GM19438 (cell line): ENCODE measurements at regions not wholly inside any gene's neighbourhood (a gene's known extent, or its start where the extent isn't known, plus 50 kb on each side); places are given as distances from the start of the nearest gene placed in this dataset.
"Not testable (repeated sequence)": the region's sequence is repeated elsewhere in the genome, so short reads cannot be mapped to it uniquely, and the experiment has no call there.

Source experiments
- ATAC-seq: cut with Tn5 transposase; IDR thresholded peaks from one replicate; pipeline ENCODE4 v1.9.1; 2021; ENCODE audit warnings: low read depth; ENCODE audit not compliant: unreplicated experiment

DNA sequence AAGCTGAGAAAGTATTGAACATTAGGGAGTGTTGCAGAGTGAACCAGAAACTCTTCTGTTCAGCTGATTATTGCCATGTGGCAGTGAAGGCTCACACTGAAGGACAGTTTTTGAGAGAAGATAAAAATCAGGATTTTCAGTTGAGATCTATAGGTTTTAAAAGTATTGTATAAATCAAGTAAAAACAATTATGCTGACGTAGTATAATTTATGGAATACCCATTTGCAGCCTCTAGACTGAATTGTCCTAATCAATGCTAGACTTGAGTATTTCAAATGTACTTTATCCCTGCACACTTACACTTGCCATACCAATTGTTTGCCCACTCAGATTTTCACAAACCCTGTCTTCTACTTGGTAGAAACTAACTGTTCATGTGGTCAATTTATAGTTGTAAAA, 245.8 kb downstream of the FRK start:
- no peak for ATAC-seq

DNA sequence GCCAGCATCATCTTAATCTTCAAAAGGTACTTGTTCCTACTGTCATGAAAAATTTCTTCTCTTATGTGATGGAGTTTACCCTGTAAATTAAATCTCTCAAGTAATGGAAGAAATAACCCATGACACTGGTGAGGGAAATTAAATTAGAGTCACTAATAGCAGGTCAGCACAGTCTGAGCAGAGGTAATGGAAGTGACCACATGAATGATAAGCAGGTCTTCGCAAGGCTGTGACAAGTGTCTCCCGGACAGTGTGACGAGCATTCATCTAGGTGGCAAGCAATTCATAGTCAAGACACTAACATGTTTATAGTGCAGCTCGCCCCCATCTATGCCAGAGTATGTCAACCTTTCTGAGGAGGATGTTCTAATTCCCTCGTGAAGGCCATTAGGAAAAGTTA, 249.2 kb downstream of the FRK start:
- no peak for ATAC-seq

DNA sequence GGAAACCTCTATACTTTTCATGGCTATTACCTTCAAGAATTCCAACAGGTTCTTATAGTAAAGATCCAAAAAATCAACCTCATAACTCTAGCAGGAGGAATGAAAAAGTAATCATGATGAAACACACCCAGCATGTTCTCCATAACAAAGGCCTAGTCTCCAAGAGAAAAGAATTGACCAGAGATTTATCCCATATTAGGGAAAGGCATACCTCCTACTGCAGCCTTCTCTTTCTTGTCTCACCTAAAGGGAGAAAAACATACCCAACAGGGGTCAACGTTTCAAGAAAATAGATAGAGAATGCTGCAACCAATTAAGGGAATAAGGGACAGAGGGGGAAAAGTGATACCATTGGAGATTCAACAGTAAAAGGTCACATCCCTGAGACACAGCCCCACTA, 262.5 kb downstream of the FRK start:
- ATAC-seq: no peak

DNA sequence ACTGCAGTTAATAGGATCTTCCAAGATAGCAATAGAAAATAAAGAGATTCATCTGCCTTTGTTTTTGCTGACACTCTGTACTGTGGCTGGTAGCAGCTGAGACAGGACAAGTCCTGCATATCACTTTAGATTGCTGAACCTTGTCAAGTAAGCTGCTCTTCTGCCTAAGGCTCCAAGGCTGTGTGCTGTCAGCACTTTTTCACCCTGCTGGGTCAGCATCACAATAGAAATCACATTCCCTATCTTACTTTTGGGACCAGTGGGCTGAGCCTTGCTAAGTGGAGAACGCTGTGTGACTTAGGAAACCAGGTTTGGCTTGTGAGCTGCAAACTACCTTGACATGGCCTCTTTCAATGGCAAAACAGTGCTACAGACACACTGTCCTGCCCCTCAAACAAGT, 263.9 kb downstream of the FRK start:
- no peak for ATAC-seq

DNA sequence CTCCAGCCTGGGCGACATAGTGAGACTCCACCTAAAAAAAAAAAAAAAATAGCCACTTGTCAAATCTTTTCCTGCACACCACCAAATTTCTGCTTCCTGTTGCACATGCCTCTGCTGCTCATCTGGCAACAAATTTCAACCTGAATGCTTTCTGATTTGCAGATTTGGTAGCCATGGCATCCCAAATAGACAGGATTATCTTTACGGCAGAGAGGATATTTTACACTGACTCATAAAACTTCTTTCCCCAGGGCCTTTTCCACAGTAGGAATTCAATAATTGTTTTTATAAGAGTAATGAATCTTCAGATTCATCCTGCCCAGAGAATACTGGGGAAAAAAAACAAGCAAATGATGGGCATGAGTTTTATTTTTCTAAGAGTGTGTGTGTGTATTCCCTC, 264.6 kb downstream of the FRK start:
- ATAC-seq: no peak

DNA sequence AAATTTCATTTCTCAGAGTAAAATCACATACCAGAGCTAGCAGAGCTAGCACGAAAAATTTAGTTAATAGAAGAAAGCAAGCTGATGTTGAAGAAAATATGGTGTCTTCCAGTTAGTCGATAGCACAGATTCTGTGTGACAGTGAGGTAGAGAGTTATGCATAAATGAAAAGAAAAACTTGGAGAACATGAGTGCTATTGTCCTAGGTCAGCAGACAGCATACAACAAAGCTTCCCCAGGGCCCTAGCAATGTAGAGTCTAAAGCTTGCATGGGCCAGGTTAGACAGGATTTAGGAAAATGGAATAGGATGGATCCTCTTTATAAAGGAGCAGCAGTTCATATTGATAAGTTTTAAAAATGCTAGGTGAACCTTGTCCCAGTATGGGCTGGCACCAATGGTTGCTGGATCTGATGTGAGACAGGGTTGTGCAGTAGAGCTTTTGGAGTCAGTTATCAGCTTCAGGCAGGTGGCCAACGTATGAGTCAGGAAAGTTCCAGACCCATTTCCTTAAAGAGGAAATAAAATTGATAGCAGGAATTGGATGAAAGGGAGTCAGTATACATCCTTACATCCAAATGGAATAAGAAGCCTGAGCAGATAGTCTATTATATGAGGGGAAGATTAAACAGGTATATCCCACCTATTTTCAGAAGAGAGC, 277.2 kb downstream of the FRK start:
- ATAC-seq: no peak

DNA sequence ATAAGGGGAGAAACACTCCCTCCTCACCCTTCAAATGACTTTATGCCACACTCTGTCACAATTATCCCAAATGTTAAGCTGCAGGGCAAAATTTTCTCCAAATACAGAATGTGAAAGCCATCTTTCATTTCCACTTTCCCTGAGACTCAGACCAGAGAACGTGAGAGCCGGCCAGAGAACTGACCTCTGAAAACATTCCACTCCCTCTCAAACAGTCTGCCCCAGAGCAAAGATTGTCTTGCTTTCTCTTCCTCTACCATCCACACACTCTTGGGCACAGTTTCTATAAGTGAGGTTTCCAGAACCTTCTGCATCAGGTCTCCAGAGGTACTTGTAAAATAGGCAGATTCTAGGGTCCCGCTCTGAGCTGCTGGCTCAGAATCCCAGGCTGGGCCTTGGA, 278.1 kb downstream of the FRK start:
- no peak for ATAC-seq

DNA sequence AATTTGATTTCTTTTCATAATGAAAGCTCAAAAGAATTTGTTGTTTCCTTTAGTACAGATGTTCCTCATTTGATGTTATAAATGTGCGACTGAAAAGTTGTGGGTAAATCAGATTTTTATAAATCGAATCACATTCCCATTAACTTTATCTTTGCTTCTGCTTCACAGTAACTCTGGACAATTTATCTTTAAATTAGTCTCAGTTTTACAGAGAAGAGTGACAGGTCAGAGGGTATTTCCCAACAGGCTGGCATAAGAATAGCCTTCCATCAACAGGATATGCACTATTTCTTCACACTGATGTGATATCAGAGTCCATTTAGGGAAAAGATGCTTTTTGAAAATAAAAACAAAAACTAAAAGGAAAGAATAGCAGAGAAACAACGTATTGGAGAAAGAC, 286.9 kb downstream of the FRK start:
- no peak for ATAC-seq

DNA sequence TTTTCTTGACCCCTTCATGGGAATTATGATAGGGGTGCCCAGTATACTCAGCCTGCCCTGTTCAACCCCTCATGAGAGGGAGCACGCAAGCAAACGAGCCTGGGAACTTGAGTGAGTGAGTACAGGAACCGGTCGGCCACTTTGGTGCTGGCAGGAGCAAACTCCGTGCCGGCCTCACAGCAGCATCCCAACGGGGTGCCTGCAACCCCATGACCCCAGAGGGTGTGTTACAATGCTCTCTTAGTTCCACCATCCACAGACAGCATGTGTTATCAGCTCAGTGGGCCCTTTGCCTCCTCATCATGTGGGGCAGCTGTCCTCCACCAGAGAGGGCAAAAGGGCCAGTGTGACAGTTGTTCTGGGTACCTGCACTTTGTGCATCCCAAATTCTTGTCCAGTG, 289.8 kb downstream of the FRK start:
- no peak for ATAC-seq

DNA sequence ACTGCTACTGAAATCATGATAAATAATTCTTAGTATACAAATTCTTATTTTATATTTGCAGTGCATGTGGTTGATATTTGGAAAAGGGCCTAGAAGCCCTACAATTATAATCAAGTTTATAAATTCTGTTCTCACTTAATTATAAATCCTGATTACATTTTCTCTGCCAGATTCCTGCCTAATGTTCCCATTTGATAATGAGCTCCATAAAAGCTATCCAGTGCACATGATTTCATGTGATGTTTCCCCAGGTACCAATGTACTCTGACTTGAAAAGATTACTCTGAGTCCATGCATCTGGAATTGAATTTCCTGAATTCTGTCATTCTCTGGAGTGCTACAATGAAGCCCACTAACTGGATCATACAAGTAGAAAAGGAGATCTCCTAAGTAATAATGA, 292.2 kb downstream of the FRK start:
- ATAC-seq: no peak

DNA sequence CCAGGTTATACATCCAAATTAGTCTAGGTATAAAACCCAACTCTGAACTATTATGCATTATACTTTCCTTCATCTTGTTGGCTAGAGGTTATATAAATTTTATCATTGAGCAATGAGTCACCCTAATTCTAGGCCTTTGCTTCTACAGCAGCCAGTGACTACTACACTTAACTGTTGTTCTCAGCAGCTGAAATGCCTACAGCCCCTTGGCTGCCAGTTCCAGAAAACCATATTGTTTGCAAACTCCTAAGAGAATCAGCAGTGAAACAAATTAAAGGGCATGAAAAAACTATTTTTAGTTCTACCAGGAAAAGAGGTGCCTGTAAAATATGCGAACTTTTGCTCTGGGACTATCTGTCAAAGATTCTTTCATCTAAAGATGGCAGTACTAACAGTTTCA, 292.8 kb downstream of the FRK start:
- ATAC-seq: no peak

DNA sequence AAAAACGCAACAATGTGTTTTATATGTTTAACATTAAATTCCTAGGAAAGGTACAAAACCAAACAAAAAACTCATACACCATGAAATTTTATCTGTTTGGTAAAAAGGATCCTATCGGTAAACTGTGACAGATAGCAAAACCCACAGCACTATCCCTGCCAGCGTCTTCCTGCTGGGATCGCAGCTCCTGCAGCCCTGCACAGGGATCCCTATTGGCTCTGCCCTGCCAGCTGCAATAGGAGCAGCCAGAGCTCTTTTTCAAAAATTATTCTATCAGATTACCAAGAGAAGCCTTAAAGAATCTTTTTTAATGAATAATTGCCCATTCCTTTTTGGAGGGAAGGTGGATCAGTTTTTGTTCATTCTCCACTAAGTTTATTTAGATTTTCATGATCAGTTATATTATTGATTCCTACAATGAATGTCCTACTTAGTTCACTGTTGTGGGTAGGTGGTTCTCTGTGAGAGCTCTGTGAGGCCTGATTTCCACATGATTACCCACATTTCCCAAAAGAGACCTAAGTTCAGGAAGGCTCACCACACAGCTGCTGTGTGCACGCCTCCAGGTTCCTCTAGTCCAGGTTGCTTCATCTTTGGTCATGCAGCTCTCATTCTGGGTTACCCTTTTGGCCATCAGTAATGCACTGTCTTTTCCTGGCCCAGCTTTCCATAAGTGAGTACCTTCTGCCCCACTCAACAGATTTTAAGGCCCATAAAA, 293.8 kb downstream of the FRK start:
- ATAC-seq: no peak

DNA sequence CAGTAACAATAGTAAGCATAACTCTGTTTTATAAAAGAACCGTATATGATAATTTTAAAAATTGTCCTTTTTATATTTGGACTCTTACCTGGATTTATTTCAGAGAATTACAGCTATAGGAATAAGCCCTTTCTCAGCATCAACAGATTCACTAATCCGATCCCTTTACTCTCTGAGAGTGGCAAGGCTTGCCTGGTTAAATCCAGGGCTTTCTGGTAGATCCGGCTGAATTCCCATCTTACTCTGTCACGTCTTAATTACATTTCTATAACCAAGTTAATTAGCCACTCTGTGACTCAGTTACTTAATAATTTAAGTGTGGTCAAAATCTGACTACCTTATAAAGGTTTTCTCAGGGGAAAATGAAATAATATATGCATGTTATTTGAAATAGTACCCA, 294.7 kb downstream of the FRK start:
- no peak for ATAC-seq

DNA sequence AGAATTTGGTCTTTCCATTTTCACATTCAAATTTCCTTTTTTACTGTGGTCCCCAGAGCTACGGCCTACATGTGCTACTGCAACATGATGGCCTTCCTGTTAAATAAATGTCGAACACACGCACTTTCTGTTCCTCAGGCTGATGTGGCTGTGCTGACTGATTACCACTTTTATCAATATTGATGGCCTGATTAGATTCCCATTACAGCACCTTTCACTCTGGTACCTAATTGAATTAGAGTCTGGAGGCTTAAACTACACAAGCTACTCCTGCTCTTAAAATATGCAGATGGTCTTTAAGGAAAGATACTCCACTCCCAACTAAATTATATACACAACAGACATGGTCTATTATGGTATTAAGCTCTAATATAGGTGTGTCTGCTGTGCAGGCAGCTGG, 301.6 kb downstream of the FRK start:
- no peak for ATAC-seq

DNA sequence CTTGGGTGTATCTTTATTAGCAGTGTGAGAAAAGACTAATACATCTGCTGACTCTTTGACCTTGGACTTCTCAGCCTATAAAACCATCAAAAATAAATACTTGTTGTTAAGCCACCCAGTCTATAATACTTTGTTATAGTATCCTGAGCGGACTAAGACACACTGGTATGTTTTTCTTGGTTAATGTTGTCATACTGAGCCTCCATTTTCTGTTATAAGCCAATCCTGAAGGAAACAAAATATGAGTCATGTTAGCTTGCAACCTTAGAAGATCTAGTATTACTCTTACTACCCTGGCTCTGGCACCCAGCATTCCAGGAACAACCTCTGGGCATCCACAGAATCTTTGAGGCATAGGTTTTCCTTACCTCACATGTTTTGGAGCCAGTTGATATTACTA, 307.2 kb downstream of the FRK start:
- no peak for ATAC-seq

DNA sequence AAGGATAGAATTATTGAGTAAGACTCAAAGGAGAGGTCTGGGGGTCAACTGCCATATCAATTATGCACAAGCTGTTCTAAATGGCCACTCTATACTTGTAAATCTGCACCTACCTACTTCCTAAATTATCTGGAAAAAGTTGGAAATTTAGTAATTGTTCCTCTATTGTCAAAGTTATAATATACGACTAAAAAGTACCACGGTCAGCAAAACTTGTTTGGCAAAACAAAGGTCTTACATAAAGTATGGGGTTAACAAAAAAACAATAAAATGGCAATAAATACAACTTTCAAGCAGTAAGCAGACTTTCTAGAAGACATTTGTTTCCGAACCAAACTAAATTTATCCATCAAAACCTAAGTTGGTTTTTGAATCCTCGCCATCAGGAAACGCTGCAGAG, 309.7 kb downstream of the FRK start:
- ATAC-seq: no peak

DNA sequence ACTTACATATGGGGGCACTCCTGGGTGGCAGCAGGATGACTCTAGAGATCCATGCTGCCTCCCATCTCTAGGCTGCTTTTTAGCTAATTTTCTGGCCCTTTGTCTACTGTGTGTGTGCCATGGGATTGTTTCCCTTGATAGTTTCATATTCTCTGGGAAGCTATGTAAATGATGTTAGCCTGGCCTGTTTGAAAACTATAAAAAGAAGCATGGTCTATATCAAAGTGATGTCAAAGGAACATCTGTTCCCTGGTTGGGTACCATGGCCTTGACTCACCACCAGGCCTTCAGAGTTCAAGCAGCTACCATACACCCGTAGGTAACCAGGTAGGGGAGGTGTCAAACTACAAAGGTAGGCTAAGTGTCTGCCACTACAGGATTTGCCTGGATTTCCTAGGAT, 310.4 kb downstream of the FRK start:
- no peak for ATAC-seq

DNA sequence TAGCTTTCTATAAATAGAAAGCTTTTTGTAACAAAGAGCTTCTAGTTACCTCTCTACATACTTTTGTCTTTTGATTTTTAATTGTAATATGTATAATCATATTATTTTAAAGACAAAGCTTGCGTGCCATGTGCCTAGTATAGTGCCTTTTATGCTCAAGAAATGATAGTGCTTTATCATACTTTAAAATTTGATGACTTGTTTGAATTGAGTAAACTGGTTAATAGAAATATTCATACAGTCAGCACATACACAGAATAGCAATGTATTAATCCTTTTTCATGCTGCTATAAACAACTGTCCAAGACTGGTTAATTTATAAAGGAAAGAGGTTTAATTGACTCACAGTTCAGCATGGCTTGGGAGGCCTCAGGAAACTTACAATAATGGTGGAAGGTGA, 313.0 kb downstream of the FRK start:
- no peak for ATAC-seq

DNA sequence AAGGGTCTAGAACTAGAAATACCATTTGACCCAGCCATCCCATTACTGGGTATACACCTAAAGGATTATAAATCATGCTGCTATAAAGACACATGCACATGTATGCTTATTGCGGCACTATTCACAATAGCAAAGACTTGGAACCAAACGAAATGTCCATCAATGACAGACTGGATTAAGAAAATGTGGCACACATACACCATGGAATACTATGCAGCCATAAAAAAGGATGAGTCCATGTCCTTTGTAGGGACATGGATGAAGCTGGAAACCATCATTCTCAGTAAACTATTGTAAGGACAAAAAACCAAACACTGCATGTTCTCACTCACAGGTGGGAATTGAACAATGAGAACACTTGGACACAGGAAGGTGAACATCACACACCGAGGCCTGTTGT, 314.1 kb downstream of the FRK start:
- not testable (repeated sequence) for ATAC-seq

DNA sequence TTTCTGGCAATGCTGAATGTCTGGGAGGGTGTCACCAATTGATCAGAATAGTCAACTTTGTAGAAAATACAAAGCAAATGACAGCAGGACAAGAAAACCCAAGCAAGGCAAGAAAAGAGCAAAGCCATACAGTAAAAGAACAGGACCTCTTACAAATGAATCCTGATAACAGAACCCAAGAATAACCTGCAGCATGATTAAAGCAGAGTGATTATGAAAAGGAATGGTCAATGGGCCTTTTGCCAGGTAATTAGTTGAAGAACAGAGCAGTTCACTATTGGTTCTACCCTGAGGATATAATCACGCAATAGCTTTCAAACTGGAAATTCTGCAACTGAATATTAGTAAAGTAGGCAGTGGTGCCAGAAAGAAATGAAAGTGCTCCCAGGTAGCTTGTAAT, 319.8 kb downstream of the FRK start:
- no peak for ATAC-seq

DNA sequence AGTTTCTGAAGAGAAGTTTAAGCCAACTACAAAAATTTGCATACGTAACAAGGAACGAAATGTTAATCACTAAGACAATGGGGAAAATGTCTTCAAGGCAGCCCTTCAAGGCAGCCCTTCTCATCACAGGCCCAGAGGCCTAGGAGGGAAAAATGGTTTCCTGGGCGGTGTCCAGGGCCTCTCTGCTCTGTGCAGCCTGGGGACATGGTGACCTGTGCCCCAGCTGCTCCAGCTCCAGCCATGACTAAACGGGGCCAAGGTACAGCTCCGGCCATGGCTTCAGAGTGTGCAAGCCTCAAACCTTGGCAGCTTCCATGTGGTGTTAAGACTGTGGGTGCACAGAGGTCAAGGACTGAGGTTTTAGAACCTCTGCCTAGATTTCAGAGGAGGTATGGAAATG, 325.1 kb downstream of the FRK start:
- no peak for ATAC-seq

DNA sequence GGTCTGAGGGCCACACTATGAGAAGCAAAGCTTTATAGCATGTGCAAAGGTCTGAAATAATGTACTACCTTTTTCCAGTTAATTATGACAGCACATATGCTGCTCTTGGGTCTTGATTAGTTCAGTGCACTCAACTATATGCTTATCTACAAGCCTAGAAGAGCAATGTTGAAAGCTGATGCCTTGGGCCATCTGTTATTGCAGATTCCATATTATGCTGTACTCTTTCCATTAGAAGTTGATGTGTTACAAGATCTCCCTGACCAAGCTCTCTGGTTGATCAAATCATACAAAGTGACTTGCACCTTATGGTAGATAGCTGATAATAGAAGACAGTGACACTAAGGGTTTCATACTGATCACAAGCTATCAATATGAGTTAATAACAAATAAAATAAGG, 327.3 kb downstream of the FRK start:
- no peak for ATAC-seq

DNA sequence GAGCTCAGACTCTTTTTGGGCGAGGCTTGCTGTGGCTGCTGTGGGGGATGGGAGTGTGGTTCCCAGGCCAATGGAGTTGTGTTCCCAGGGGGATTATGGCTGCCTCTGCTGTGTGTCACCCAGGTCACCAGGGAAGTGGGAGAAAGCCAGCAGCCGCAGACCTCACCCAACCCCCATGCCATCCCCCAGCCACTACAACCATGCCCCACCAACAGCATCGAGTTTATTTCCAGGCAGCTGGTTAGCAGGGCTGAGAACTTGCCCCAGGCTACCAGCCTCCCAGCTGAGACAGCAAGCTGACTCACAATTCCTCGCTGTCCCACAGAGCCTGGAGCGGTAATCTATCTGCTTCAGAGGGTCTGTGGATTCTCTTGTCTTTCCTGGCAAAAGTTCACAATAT, 331.7 kb downstream of the FRK start:
- ATAC-seq: no peak
